Islet of Langerhans (tissue), 1 donor: ENCODE measurements at regions not wholly inside any gene's neighbourhood (a gene's known extent, or its start where the extent isn't known, plus 50 kb on each side); places are given as distances from the start of the nearest gene placed in this dataset.

Experiments used
- FAIRE-seq: peaks from one replicate; lab custom pipeline; 2011; peaks lifted over from hg19 to GRCh38; lab: Jason Lieb, UNC

- FAIRE-seq = no peak
Measured at GRCh38 chr2:234674781-234675201, 177.9 kb upstream of the ARL4C start.

GRCh38 chr2:234673961-234674759 is 177.3 kb upstream of the ARL4C start:
- FAIRE-seq = no peak

DNA sequence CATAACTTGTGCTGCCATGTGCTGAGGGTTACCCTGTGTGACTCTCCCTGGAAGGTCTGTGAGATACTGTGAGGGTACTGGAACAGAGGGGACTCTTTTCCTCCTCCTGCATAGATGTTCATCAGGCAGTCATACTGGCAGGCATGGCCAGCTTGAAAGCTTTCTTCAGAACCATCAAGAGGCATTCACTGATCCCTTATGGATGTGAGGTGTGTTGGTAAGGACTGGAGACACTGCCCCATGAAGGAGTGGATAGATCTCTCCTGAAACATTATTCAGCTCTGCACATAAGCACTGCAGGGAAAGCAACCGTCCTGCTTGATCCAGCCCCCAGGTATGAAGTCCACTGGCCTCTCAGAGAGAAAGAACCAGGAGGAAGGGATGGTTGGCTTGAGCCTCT is 176.6 kb upstream of the ARL4C start:
- no peak for FAIRE-seq

GRCh38 chr2:234672498-234673150 is 175.7 kb upstream of the ARL4C start:
- FAIRE-seq = no peak

GRCh38 chr2:234671716-234672115 is 174.8 kb upstream of the ARL4C start:
- FAIRE-seq = no peak

DNA sequence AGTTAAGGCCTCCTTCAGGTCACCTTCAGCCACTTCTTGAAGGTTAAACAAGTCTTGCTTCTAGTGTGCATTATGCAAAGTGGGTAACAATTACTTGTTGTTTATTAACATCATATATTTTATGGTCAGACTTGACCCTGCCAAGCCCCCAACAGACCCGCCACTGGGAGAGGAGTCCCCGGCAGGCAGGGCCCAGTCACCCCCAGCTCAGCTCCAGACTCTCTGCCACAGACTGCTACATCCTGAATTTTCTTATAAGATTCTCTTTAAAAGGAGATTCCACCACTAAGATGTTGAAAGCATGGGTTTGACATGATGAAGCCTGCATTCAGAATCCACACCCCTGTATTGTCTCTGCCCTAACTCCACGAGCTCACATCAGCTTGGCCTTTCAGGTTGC is 174.3 kb upstream of the ARL4C start:
- no peak for FAIRE-seq

GRCh38 chr2:234670806-234671205 is 173.9 kb upstream of the ARL4C start:
- no peak for FAIRE-seq

DNA sequence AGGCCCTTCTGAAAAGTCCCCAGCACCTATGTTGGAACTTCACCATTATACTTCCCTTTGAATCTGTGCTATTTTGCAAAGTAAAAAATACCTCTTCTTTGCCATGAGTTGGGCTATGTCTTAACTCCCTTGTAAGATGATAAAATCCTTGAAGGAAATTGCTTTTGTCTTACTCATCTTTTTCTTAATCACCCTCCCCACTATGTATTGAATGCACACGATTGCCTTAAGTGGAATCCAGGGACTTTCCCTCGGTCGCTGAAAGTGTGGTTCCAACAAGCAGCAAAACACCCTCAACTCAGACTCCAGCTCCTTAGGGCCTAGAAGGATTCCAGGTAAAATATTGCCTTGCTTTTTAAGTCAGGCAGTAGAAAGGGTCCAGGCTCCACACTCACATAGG is 173.2 kb upstream of the ARL4C start:
- FAIRE-seq = no peak

DNA sequence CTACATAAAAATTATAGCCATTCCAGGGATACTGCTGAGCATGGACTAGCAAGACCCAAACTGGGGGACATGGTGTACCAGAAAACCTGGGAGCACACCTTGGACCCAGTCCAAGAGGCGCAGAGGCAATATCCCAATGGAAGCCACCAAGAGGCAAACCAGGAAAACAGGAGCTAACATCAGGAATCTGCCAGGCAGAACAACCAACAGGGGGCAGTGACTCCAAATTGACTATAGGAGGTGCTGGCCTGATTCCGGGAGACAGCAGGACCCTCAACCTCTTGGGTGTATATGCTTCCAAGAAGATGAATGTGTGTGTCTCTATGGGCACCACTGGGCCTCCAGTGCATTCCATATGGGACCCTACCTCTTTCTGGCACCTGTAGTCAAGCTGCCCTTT is 172.7 kb upstream of the ARL4C start:
- FAIRE-seq = no peak

GRCh38 chr2:234669001-234669400 is 172.1 kb upstream of the ARL4C start:
- no peak for FAIRE-seq

GRCh38 chr2:234666911-234667310 is 170.0 kb upstream of the ARL4C start:
- no peak for FAIRE-seq

- FAIRE-seq = no peak
Measured at GRCh38 chr2:234665304-234665703, 168.4 kb upstream of the ARL4C start.

DNA sequence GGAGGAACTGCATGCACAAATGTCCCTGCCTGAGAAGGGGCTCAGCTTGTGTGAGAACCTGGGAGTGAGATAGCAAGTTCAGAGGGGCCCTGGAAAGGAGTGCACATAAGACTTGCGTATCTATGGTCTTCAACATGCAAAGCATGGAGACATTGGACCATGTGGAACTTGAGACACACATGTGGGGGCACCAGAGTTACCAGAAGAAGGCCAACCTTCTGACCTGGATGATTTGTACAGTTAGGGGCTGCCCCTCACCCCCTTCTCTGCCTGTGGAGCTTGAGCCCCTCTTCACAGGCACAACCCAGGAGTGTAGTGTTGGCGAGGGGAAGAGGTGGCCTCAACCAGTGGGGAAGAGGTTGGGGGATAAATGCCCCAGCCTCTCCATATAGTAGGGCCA is 165.0 kb upstream of the ARL4C start:
- no peak for FAIRE-seq

GRCh38 chr2:234661175-234661574 is 164.3 kb upstream of the ARL4C start:
- FAIRE-seq = no peak

GRCh38 chr2:234655706-234656105 is 158.8 kb upstream of the ARL4C start:
- FAIRE-seq = no peak

GRCh38 chr2:234650911-234651310 is 154.0 kb upstream of the ARL4C start:
- FAIRE-seq = no peak

DNA sequence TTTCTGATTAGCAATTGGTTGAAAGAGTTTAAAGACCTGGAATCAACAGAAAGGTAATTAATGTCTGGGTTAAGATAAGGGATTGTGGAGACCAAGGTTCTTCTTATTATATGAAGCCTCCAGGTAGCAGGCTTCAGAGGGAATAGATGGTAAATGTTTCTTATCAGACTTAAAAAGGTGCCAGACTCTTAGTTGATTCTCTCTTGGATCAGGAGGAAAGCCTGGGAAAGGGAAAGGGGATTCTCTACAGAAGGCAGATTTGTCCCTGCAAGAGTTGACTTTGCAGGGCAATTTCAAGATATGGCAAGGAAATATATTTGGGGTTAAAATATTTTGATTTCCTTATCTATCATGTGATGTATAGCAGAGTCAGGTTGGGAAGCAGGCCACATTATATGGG is 153.1 kb upstream of the ARL4C start:
- FAIRE-seq = no peak

DNA sequence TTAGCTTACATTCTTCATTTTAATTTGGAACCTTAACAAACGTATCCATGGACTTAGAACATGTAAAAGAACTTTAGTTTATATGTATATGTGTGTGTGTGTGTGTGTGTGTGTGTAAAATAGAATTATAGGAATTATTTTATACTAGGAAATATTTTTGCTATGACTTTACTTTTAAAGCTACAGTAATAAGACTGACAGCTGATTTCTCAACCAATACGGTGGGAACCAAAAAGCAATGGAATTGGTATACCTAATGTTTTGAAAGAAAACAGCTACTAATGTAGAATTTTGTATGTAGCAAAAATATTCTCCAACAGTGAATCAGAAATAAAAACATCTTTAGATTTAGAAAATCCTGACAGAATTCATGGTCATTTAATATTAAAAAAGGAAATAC is 146.5 kb upstream of the ARL4C start:
- no peak for FAIRE-seq

DNA sequence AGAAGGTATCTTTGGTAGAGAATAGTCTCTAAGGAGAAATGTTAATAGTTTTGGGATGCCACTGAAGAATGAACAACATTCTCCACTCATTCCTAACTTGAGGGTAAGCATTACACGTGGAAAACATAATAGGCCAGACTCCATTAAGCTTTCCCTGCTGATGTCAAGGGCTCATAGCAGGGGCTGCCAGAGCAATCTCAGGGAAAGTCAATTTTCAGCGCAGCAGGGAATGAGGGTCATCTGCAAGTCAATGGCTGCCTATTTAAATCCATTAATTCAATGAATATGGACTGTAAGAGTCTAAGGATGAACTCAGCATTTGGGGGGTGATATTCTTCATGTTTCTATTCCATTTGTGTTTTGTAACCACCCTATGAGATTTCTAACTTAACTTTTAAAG is 144.2 kb upstream of the ARL4C start:
- FAIRE-seq = no peak

GRCh38 chr2:234640657-234641056 is 143.8 kb upstream of the ARL4C start:
- FAIRE-seq = no peak

DNA sequence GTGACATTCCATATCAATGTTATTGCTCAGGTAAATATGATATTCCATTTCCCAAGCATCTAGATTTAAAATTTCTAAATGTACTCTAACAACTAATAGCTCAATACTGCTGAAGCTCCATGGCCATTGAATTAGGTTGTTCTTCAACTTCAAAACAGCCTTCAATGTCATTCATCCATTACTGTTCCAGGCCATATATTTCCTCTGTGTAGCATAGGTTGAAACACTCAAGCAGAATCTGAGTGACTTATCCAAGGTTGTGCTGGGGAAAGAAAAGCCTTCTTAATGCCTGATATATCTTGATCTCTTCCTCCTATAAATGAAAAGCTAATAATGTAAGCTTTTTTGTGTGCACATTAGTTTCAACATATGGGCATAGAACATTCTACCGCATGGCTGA is 142.1 kb upstream of the ARL4C start:
- FAIRE-seq = no peak

GRCh38 chr2:234635284-234635683 is 138.4 kb upstream of the ARL4C start:
- FAIRE-seq = no peak

- FAIRE-seq = no peak
Measured at GRCh38 chr2:234633581-234634230, 136.8 kb upstream of the ARL4C start.
